ENCODE measurements at regions not wholly inside any gene's neighbourhood (a gene's known extent, or its start where the extent isn't known, plus 50 kb on each side); places are given as distances from the start of the nearest gene placed in this dataset.

DNA sequence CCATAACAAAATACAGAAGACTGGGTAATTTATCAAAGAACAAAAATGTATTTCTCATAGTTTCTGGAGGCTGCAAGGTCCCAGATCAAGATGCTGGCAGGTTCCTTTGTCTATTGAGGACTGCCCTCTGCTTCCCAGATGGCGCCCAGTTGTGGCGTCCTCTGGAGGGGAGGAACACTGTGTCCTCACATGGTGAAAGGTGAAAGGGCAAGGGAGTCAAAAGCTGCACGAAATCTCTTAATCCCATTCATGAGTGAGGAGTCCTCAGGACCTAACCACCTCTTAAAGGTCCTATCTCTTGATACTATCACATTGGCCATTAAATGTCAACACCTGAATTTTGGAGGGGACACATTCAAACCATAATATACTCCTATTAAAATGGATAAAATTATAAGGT, 79.3 kb upstream of the IRF2BP2 start:
- BruUV-seq (replicated peaks): no TSS peak

GRCh38 chr1:234687011-234687410, 77.0 kb upstream of the IRF2BP2 start:
- Histone ChIP-seq H3K36me3 (ENCODE audit: insufficient read depth, low read length, poor library complexity, severe bottlenecking) (no peaks in the 10 kb centered on the region), H3K27me3 (replicated peaks; ENCODE audit: insufficient read depth, low read depth, low read length, poor library complexity) (no peaks in the 10 kb centered on the region), H3K4me1 (ENCODE audit: insufficient read depth, low read length, poor library complexity, severe bottlenecking) (no peaks in the 10 kb centered on the region), H3K4me3 (ENCODE audit: low read depth, low read length, poor library complexity, severe bottlenecking) (no peak overlapping the region), H3K9me3 (ENCODE audit: low read depth, low read length, poor library complexity, severe bottlenecking) (no peaks in the 10 kb centered on the region), H3K27ac (ENCODE audit: low read depth, low read length, poor library complexity, severe bottlenecking) (no peak overlapping the region)
- DNase-seq (ENCODE audit: low spot score): no peak
- intact Hi-C loops (cut with micrococcal nuclease; ENCODE audit: unreplicated experiment): no loop called here
- BruUV-seq (replicated peaks): no TSS peak
- POLR2A ChIA-PET (ENCODE audit: low non-redundant PET): no interaction called here
- CTCF ChIA-PET: no interaction called here
- TF ChIP-seq, protein P1, sequence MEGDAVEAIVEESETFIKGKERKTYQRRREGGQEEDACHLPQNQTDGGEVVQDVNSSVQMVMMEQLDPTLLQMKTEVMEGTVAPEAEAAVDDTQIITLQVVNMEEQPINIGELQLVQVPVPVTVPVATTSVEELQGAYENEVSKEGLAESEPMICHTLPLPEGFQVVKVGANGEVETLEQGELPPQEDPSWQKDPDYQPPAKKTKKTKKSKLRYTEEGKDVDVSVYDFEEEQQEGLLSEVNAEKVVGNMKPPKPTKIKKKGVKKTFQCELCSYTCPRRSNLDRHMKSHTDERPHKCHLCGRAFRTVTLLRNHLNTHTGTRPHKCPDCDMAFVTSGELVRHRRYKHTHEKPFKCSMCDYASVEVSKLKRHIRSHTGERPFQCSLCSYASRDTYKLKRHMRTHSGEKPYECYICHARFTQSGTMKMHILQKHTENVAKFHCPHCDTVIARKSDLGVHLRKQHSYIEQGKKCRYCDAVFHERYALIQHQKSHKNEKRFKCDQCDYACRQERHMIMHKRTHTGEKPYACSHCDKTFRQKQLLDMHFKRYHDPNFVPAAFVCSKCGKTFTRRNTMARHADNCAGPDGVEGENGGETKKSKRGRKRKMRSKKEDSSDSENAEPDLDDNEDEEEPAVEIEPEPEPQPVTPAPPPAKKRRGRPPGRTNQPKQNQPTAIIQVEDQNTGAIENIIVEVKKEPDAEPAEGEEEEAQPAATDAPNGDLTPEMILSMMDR (conservative IDR thresholded peaks at IDR 0.05; ENCODE audit: low read depth, low read length): no peak
- no peak for TF ChIP-seq EZH2 (IDR thresholded peaks at IDR 0.05; ENCODE audit: borderline replicate concordance, low read depth, low read length, poor library complexity, severe bottlenecking)

More for the DNA sequence above, 79.3 kb upstream of the IRF2BP2 start:
- H3K9me3 ChIP-seq (ENCODE audit: low read depth, low read length, poor library complexity, severe bottlenecking): no peaks in the 10 kb centered on the region
- no peaks in the 10 kb centered on the region for H3K36me3 ChIP-seq (ENCODE audit: insufficient read depth, low read length, poor library complexity, severe bottlenecking)
- POLR2A ChIA-PET (ENCODE audit: low non-redundant PET): no interaction called here
- DNase-seq (ENCODE audit: low spot score): no peak
- intact Hi-C loops (cut with micrococcal nuclease; ENCODE audit: unreplicated experiment): no loop called here
- no peak for TF ChIP-seq EZH2 (IDR thresholded peaks at IDR 0.05; ENCODE audit: borderline replicate concordance, low read depth, low read length, poor library complexity, severe bottlenecking)
- TF ChIP-seq, protein P1 (conservative IDR thresholded peaks at IDR 0.05; ENCODE audit: low read depth, low read length): no peak
- no peaks in the 10 kb centered on the region for H3K27me3 ChIP-seq (replicated peaks; ENCODE audit: insufficient read depth, low read depth, low read length, poor library complexity)
- no peak overlapping the region for H3K4me3 ChIP-seq (ENCODE audit: low read depth, low read length, poor library complexity, severe bottlenecking)
- no peaks in the 10 kb centered on the region for H3K4me1 ChIP-seq (ENCODE audit: insufficient read depth, low read length, poor library complexity, severe bottlenecking)
- CTCF ChIA-PET: no interaction called here
- no peak overlapping the region for H3K27ac ChIP-seq (ENCODE audit: low read depth, low read length, poor library complexity, severe bottlenecking)

DNA sequence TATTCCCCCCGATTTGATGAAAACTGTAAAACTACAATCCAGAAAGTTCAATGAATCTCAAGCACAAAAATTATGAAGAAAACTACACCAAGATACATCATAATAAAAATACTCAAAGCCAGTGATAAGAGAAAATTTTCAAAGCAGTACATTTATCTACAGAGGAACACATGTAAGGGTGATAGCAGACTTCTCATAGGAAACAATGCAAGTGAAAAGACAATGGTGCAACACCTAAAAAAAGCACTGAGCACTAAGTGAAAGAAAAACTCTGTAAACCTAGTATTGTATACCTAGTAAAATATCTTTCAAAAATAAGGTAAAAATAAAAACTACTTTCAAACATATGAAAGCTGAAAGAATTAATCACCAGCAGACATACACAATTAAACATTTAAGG, 76.1 kb upstream of the IRF2BP2 start:
- no peak for DNase-seq (ENCODE audit: low spot score)
- Histone ChIP-seq H3K9me3 (ENCODE audit: low read depth, low read length, poor library complexity, severe bottlenecking) (no peaks in the 10 kb centered on the region), H3K4me1 (ENCODE audit: insufficient read depth, low read length, poor library complexity, severe bottlenecking) (no peaks in the 10 kb centered on the region), H3K36me3 (ENCODE audit: insufficient read depth, low read length, poor library complexity, severe bottlenecking) (no peaks in the 10 kb centered on the region), H3K27ac (ENCODE audit: low read depth, low read length, poor library complexity, severe bottlenecking) (no peak overlapping the region), H3K27me3 (replicated peaks; ENCODE audit: insufficient read depth, low read depth, low read length, poor library complexity) (no peaks in the 10 kb centered on the region), H3K4me3 (ENCODE audit: low read depth, low read length, poor library complexity, severe bottlenecking) (no peak overlapping the region)
- intact Hi-C loops (cut with micrococcal nuclease; ENCODE audit: unreplicated experiment): no loop called here
- no TSS peak for BruUV-seq (replicated peaks)
- ChIA-PET CTCF (no interaction called here), POLR2A (ENCODE audit: low non-redundant PET) (no interaction called here)
- no peak for TF ChIP-seq EZH2 (IDR thresholded peaks at IDR 0.05; ENCODE audit: borderline replicate concordance, low read depth, low read length, poor library complexity, severe bottlenecking)
- TF ChIP-seq, protein P1 (conservative IDR thresholded peaks at IDR 0.05; ENCODE audit: low read depth, low read length): no peak
